ENCODE measurements at regions not wholly inside any gene's neighbourhood (a gene's known extent, or its start where the extent isn't known, plus 50 kb on each side); places are given as distances from the start of the nearest gene placed in this dataset.

GRCh38 chr18:41371156-41372045 lies 583.6 kb upstream of the PIK3C3 start:
- no peak for TF ChIP-seq CTCF (IDR thresholded peaks at IDR 0.05; ENCODE audit: insufficient read depth, low read length, poor library complexity, severe bottlenecking)
- H3K27me3 ChIP-seq (replicated peaks; ENCODE audit: control insufficient read depth, insufficient read depth, low read length) = no peaks in the 10 kb centered on the region
- no peak overlapping the region for H3K4me3 ChIP-seq (replicated peaks; ENCODE audit: low read depth, low read length)
- no peak for DNase-seq (ENCODE audit: extremely low read depth, insufficient read length)
- no peaks in the 10 kb centered on the region for H3K36me3 ChIP-seq (ENCODE audit: control insufficient read depth, insufficient read depth, low read length)

GRCh38 chr18:41370740-41371139 lies 584.3 kb upstream of the PIK3C3 start:
- TF ChIP-seq CTCF (IDR thresholded peaks at IDR 0.05; ENCODE audit: insufficient read depth, low read length, poor library complexity, severe bottlenecking) = no peak
- H3K27me3 ChIP-seq (replicated peaks; ENCODE audit: control insufficient read depth, insufficient read depth, low read length) = no peaks in the 10 kb centered on the region
- no peaks in the 10 kb centered on the region for H3K36me3 ChIP-seq (ENCODE audit: control insufficient read depth, insufficient read depth, low read length)
- no peak for DNase-seq (ENCODE audit: extremely low read depth, insufficient read length)
- no peak overlapping the region for H3K4me3 ChIP-seq (replicated peaks; ENCODE audit: low read depth, low read length)

- TF ChIP-seq CTCF (IDR thresholded peaks at IDR 0.05; ENCODE audit: insufficient read depth, low read length, poor library complexity, severe bottlenecking) = no peak
- no peaks in the 10 kb centered on the region for H3K27me3 ChIP-seq (replicated peaks; ENCODE audit: control insufficient read depth, insufficient read depth, low read length)
- no peak for DNase-seq (ENCODE audit: extremely low read depth, insufficient read length)
- no peak overlapping the region for H3K4me3 ChIP-seq (replicated peaks; ENCODE audit: low read depth, low read length)
- no peaks in the 10 kb centered on the region for H3K36me3 ChIP-seq (ENCODE audit: control insufficient read depth, insufficient read depth, low read length)
These were observed 597.3 kb upstream of the PIK3C3 start for GRCh38 chr18:41357708-41358107.

- DNase-seq (ENCODE audit: extremely low read depth, insufficient read length) = no peak
- Histone ChIP-seq H3K36me3 (ENCODE audit: control insufficient read depth, insufficient read depth, low read length) (no peaks in the 10 kb centered on the region), H3K27me3 (replicated peaks; ENCODE audit: control insufficient read depth, insufficient read depth, low read length) (no peaks in the 10 kb centered on the region), H3K4me3 (replicated peaks; ENCODE audit: low read depth, low read length) (no peak overlapping the region)
- TF ChIP-seq CTCF (IDR thresholded peaks at IDR 0.05; ENCODE audit: insufficient read depth, low read length, poor library complexity, severe bottlenecking) = no peak
These were observed 601.1 kb upstream of the PIK3C3 start for GRCh38 chr18:41353777-41354528.

- Histone ChIP-seq H3K27me3 (replicated peaks; ENCODE audit: control insufficient read depth, insufficient read depth, low read length) (no peaks in the 10 kb centered on the region), H3K4me3 (replicated peaks; ENCODE audit: low read depth, low read length) (no peak overlapping the region), H3K36me3 (ENCODE audit: control insufficient read depth, insufficient read depth, low read length) (no peaks in the 10 kb centered on the region)
- DNase-seq (ENCODE audit: extremely low read depth, insufficient read length) = no peak
- TF ChIP-seq CTCF (IDR thresholded peaks at IDR 0.05; ENCODE audit: insufficient read depth, low read length, poor library complexity, severe bottlenecking) = no peak
These were observed 603.6 kb upstream of the PIK3C3 start for GRCh38 chr18:41351430-41351829.

Measured in GM06990 (cell line).